ENCODE measurements at regions not wholly inside any gene's neighbourhood (a gene's known extent, or its start where the extent isn't known, plus 50 kb on each side); places are given as distances from the start of the nearest gene placed in this dataset.

DNA sequence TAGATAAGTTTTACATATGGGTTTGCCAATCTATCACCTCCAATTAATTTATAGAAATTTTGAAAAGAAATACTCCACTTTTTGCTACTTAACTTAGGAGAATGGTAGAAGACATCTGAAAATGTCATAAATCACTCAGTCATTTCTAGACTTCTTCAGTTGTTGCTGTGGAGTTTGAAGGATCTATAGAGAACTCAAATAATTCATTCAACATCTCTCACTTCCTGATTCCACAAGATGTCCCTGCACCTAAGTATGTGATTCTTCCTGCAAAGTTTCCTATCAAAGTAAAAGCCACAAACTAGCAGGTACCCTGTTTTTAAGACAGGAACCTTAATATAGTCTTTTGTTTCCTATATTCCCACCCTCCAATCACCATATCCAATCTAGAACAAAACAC, 297.1 kb upstream of the ATP10B start:
- H3K36me3 ChIP-seq (ENCODE audit: control insufficient read depth in 2 of 2, extremely low read depth in 1 of 2, insufficient read depth in 2 of 2, low read length in 2 of 2), result no peaks in the 10 kb centered on the region
- no peak overlapping the region for H3K9ac ChIP-seq (ENCODE audit: control insufficient read depth, extremely low read depth, insufficient read depth, low read length)
- DNase-seq (ENCODE audit: low read depth, low spot score) (no peak), FAIRE-seq (no peak)
- H4K20me1 ChIP-seq (ENCODE audit: control insufficient read depth, extremely low read depth, insufficient read depth, low read length), result no peaks in the 10 kb centered on the region
- H3K4me3 ChIP-seq (ENCODE audit: control insufficient read depth in 2 of 3, extremely low read depth in 1 of 3, insufficient read depth in 2 of 3, low read depth in 1 of 3, low read length in 3 of 3), result no peak overlapping the region
- H3K9me3 ChIP-seq (ENCODE audit: control insufficient read depth, low read depth, low read length), result no peaks in the 10 kb centered on the region
- no peak for TF ChIP-seq EZH2 (IDR thresholded peaks at IDR 0.05; ENCODE audit: low read length)
- TF ChIP-seq, protein P1, sequence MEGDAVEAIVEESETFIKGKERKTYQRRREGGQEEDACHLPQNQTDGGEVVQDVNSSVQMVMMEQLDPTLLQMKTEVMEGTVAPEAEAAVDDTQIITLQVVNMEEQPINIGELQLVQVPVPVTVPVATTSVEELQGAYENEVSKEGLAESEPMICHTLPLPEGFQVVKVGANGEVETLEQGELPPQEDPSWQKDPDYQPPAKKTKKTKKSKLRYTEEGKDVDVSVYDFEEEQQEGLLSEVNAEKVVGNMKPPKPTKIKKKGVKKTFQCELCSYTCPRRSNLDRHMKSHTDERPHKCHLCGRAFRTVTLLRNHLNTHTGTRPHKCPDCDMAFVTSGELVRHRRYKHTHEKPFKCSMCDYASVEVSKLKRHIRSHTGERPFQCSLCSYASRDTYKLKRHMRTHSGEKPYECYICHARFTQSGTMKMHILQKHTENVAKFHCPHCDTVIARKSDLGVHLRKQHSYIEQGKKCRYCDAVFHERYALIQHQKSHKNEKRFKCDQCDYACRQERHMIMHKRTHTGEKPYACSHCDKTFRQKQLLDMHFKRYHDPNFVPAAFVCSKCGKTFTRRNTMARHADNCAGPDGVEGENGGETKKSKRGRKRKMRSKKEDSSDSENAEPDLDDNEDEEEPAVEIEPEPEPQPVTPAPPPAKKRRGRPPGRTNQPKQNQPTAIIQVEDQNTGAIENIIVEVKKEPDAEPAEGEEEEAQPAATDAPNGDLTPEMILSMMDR (optimal IDR thresholded peaks at IDR 0.05 in 1 of 3, IDR thresholded peaks at IDR 0.05 in 1 of 3, conservative IDR thresholded peaks at IDR 0.05 in 1 of 3; ENCODE audit: extremely low read depth in 1 of 3, insufficient read depth in 2 of 3, low read length in 3 of 3), result no peak
- no peaks in the 10 kb centered on the region for H3K9me1 ChIP-seq (ENCODE audit: control insufficient read depth, extremely low read depth, insufficient read depth, low read length)
- H3K27ac ChIP-seq (ENCODE audit: control insufficient read depth, insufficient read depth, low read length), result no peak overlapping the region
- H3K79me2 ChIP-seq (ENCODE audit: control insufficient read depth, insufficient read depth, low read length), result no peaks in the 10 kb centered on the region
- dilution Hi-C loops (cut with MboI; ENCODE audit: extremely low pct_ligation_motif_present, low sequenced_read_pairs), result no loop called here
- no peaks in the 10 kb centered on the region for H3K27me3 ChIP-seq (ENCODE audit: control insufficient read depth, extremely low read depth, insufficient read depth, low read length)
- H2AFZ ChIP-seq (ENCODE audit: control insufficient read depth, low read length), result no peak overlapping the region
- H3K4me1 ChIP-seq (ENCODE audit: control insufficient read depth, extremely low read depth, insufficient read depth, low read length), result no peaks in the 10 kb centered on the region
- H3K4me2 ChIP-seq (ENCODE audit: control insufficient read depth, extremely low read depth, insufficient read depth, low read depth, low read length), result no peak overlapping the region

DNA sequence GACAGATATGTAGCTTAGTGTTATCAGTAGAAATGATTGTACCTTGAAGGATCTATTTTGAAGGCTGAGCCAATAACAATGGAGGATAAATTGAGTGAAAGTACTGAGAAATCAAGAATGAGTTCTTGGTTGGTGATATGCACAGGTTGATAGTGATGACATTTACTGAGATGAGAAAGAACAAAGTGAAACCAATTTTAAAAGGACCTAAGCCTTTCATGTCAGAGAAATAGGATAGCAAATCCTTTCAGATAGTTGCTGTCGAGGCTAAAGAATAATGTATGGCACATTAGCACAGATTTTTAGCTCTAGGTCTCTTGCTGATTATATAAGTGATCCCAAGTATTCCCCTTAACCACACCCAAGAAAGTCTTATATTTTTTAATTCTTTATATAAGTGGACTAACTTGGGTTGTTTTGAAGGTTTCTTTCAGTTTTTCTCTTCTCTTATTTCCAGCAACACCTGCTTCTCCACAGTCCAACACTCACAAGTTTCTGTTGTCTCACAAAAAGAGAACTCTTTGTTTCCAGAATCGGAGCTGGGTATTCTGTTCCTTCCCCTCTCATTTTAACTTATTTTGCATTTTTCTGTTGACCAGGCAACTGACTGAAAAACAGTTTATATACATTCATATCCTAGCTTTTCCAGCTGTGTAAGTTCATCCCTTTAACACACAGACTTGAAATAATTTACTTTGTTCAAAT, 286.9 kb upstream of the ATP10B start:
- H3K36me3 ChIP-seq (ENCODE audit: control insufficient read depth in 2 of 2, extremely low read depth in 1 of 2, insufficient read depth in 2 of 2, low read length in 2 of 2), result no peaks in the 10 kb centered on the region
- no peak for TF ChIP-seq EZH2 (IDR thresholded peaks at IDR 0.05; ENCODE audit: low read length)
- TF ChIP-seq, protein P1 (optimal IDR thresholded peaks at IDR 0.05 in 1 of 3, IDR thresholded peaks at IDR 0.05 in 1 of 3, conservative IDR thresholded peaks at IDR 0.05 in 1 of 3; ENCODE audit: extremely low read depth in 1 of 3, insufficient read depth in 2 of 3, low read length in 3 of 3), result no peak
- dilution Hi-C loops (cut with MboI; ENCODE audit: extremely low pct_ligation_motif_present, low sequenced_read_pairs), result no loop called here

More for the DNA sequence above, 286.9 kb upstream of the ATP10B start:
- FAIRE-seq (no peak), DNase-seq (ENCODE audit: low read depth, low spot score) (no peak)
- Histone ChIP-seq H3K4me1 (ENCODE audit: control insufficient read depth, extremely low read depth, insufficient read depth, low read length) (no peaks in the 10 kb centered on the region), H3K79me2 (ENCODE audit: control insufficient read depth, insufficient read depth, low read length) (no peaks in the 10 kb centered on the region), H3K27ac (ENCODE audit: control insufficient read depth, insufficient read depth, low read length) (no peak overlapping the region), H3K9me1 (ENCODE audit: control insufficient read depth, extremely low read depth, insufficient read depth, low read length) (no peaks in the 10 kb centered on the region), H3K4me3 (ENCODE audit: control insufficient read depth in 2 of 3, extremely low read depth in 1 of 3, insufficient read depth in 2 of 3, low read depth in 1 of 3, low read length in 3 of 3) (no peak overlapping the region), H3K4me2 (ENCODE audit: control insufficient read depth, extremely low read depth, insufficient read depth, low read depth, low read length) (no peak overlapping the region), H2AFZ (ENCODE audit: control insufficient read depth, low read length) (no peak overlapping the region), H3K9ac (ENCODE audit: control insufficient read depth, extremely low read depth, insufficient read depth, low read length) (no peak overlapping the region), H4K20me1 (ENCODE audit: control insufficient read depth, extremely low read depth, insufficient read depth, low read length) (no peaks in the 10 kb centered on the region), H3K27me3 (ENCODE audit: control insufficient read depth, extremely low read depth, insufficient read depth, low read length) (no peaks in the 10 kb centered on the region), H3K9me3 (ENCODE audit: control insufficient read depth, low read depth, low read length) (no peaks in the 10 kb centered on the region)

Measured in keratinocyte (primary cell).